HG03103 (cell line): ENCODE measurements at regions not wholly inside any gene's neighbourhood (a gene's known extent, or its start where the extent isn't known, plus 50 kb on each side); places are given as distances from the start of the nearest gene placed in this dataset.

Source experiments
- ATAC-seq: cut with Tn5 transposase; IDR thresholded peaks from one replicate; pipeline ENCODE4 v1.9.1; 2021; ENCODE audit warnings: low read depth; ENCODE audit not compliant: unreplicated experiment

GRCh38 chr5:175805256-175806011 is 65.9 kb upstream of the CPLX2 start:
- no peak for ATAC-seq

GRCh38 chr5:175808711-175809110 is 62.7 kb upstream of the CPLX2 start:
- ATAC-seq = no peak

- no peak for ATAC-seq
Measured at GRCh38 chr5:175809531-175810121, 61.8 kb upstream of the CPLX2 start.

DNA sequence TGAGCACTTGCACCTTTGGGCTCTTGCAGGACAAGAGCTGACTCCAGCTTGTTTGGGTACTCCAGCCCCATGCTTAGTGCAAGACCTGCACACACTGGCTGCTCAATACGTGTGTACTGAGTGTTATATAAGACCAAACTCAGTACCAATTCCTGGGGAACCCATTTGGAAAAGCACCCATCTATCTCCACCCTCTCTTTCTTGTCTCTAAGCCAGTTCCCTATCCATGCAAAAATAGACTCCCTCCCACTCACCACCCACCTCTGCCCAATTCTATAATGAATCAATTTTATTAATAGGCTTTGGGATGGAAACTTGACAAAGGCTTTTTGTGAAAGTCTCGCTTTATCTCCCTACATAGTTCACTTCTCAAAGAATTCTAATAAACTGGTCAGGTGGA is 60.9 kb upstream of the CPLX2 start:
- ATAC-seq = no peak

GRCh38 chr5:175811589-175811988 is 59.8 kb upstream of the CPLX2 start:
- no peak for ATAC-seq

DNA sequence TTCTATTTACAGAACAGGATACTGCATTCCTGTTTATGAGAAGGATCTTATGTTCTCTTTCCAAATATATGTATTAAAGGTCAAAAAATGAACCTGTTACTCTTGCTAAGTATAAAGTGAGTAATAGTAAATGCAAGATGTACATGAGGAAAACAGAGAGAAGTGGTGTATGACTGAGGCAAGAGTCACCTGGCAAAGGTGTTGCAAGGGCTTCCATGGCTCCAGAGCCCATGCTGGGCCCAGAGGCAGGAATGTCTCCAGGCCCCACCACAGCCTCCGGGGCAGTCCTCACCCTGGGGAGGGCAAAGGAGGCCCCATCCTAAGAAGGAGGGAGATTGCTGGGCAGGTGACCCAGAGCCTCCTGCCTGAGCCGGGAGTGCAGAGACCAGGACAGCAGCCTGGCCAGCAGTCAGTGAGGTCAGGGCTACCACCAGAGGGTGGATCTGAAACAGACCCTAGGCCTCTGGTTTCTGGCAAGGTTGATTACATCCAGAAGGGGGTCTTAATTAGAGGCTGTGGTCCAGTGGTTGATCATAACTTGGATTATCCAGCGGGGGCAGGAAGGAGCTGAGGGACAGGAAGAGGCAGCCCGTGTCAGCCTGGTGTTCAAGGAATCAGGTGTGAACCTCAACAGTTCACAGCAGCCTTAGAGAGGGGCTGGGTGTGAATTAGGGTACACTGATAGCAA is 57.3 kb upstream of the CPLX2 start:
- no peak for ATAC-seq

GRCh38 chr5:175814691-175815090 is 56.7 kb upstream of the CPLX2 start:
- ATAC-seq = no peak

DNA sequence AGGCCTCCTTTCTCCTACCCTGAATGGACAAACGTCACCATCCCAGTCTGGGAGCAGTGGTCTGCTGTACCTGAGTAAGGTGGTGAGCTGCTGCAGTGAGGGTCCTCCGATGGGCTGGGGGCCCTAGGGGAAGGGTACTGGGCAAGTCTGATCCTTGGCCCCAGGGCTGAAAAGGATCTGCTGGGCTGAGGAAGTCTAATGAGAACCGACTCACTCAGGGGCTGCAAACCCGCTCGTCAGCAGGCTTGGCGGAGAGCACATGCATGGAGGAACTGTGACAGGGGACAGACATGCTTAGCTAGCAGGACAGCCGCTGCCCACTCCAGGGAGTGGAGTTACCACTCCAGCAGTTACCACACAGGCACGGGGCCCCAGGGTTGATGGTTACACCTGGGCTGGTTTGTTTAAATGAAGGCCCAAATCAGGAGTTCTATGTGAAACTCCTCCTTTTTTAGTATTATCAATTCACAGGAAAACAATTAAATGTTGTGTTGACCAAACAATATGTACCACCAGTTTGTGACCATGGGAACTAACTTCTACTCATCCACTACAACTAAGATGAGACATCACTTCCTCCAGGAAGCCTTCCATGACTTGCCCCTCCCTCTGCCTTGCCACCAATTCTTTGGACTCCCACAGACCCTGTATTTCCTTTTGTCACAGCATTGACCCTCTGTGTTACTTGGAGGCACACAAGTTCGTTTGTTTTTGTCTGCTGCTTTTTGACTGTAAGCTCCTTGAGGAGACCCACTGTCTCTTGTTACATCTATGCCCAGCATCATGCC is 56.1 kb upstream of the CPLX2 start:
- ATAC-seq = no peak

- ATAC-seq = no peak
Measured at GRCh38 chr5:175816348-175816747, 55.0 kb upstream of the CPLX2 start.

DNA sequence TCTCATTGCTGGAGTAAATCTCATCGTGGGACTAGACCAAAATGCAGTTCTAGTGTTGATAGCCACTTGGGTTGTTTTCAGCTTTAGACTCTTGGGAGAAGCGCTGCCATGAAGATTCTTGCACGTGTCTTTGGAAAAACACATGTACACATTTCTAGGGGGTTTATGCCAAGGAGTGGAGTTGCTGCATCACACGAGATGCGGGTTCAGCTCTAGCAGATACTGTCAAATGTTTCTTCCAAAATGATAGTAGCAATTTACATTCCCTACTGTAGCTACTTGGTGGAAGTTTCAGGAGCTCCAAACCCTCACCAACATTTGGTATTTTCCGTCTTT is 52.3 kb upstream of the CPLX2 start:
- no peak for ATAC-seq

- ATAC-seq = no peak
Measured at GRCh38 chr5:175820230-175820629, 51.1 kb upstream of the CPLX2 start.
